Stomach (tissue), 8 donors: ENCODE measurements at regions not wholly inside any gene's neighbourhood (a gene's known extent, or its start where the extent isn't known, plus 50 kb on each side); places are given as distances from the start of the nearest gene placed in this dataset.

Experiments
- DNase-seq, 2 donors: peaks; one replicate each; pipeline versions ENCODE4 v3.0.0 to v3.0.0-alpha.2; 2013 to 2019
- H3K27ac ChIP-seq, 5 donors: fragments of 200-600 bp in 4 of 5; sonication (generic) in 4 of 5; one replicate each; pipeline ENCODE4 v1.5.1; 2013 to 2019; ENCODE audit warnings: mild to moderate bottlenecking in 1 of 5, moderate library complexity in 1 of 5
- H3K27me3 ChIP-seq, 3 donors: fragments of 200-600 bp; sonication (generic); one replicate each; pipeline ENCODE4 v1.5.1; 2017 to 2019; ENCODE audit warnings: mixed run types in 1 of 3
- H3K36me3 ChIP-seq, 4 donors: fragments of 200-600 bp; sonication (generic); 1 replicate in 3 of 4; 2 replicates in 1 of 4; pipeline ENCODE4 v1.5.1; 2016 to 2019
- H3K4me1 ChIP-seq, 4 donors: fragments of 200-600 bp; sonication (generic); one replicate each; pipeline ENCODE4 v1.5.1; 2016 to 2019
- H3K4me3 ChIP-seq, 4 donors: fragments of 200-600 bp; sonication (generic) in 3 of 4; one replicate each; pipeline ENCODE4 v1.5.1; 2016 to 2019; ENCODE audit warnings: mild to moderate bottlenecking in 1 of 4
- H3K9me3 ChIP-seq, 4 donors: fragments of 200-600 bp; sonication (generic); one replicate each; pipeline ENCODE4 v1.5.1; 2016 to 2019
- CTCF ChIP-seq, 7 experiments: fragments of 450-650 bp in 4 of 7; fragments of 200-600 bp in 3 of 7; sonication (generic) in 3 of 7; IDR thresholded peaks; one replicate each; pipeline ENCODE4 v1.5.1; 2016 to 2019; ENCODE audit warnings: antibody characterized with exemption in 7 of 7, control low read depth in 2 of 7, mild to moderate bottlenecking in 1 of 7
- EP300 ChIP-seq: sonication (generic); formaldehyde crosslinking; IDR thresholded peaks from one replicate; pipeline ENCODE4 v1.6.1; 2017; ENCODE audit warnings: antibody characterized with exemption
- POLR2A ChIP-seq, 4 donors: fragments of 450-650 bp; IDR thresholded peaks; one replicate each; pipeline ENCODE4 v1.6.1; 2016; ENCODE audit warnings: antibody characterized with exemption in 4 of 4, control low read depth in 2 of 4, mild to moderate bottlenecking in 1 of 4, moderate library complexity in 1 of 4
- POLR2AphosphoS5 ChIP-seq, 3 donors: sonication (generic); formaldehyde crosslinking; IDR thresholded peaks; one replicate each; pipeline ENCODE4 v1.6.1; 2016; ENCODE audit warnings: antibody characterized with exemption in 3 of 3
- WGBS, 5 donors: extraction: QIAGEN DNeasy Blood & Tissue Kit in 3 of 5; methylation state at CpG; one replicate each; pipeline versions ENCODE4 v1.1.5 to v1.1.7; 2013 to 2018; 5-methylcytosine and 5-hydroxymethylcytosine counted together
- intact Hi-C: fragments of 100-400 bp; cut with DNase I; formaldehyde crosslinking; loops from one replicate; pipeline ENCODE4 v1.15.1; 2023; ENCODE audit warnings: low total_unique reads
- donor health status: healthy with polysubstance abuse.
- donor health status: Bipolar disorder and iron deficiency.
- donor health status: healthy.

GRCh38 chr7:57245206-57245605 is 113.0 kb upstream of the ZNF479 start:
- TF ChIP-seq EP300 = no peak
- TF ChIP-seq POLR2A (IDR thresholded peaks at IDR 0.05) = no peak
- no peak for TF ChIP-seq POLR2AphosphoS5 (IDR thresholded peaks at IDR 0.05)
- no peak for TF ChIP-seq CTCF (IDR thresholded peaks at IDR 0.05)
- intact Hi-C loops = no loop called here
- H3K27me3 ChIP-seq = no peaks in the 10 kb centered on the region
- 61 to 76% (median 73%) methylated on average over 4 of the region's 4 CpGs for WGBS, 5 donors
- no peak for DNase-seq
- H3K4me3 ChIP-seq = no peak overlapping the region
- H3K4me1 ChIP-seq = no peaks in the 10 kb centered on the region
- H3K27ac ChIP-seq = no peak overlapping the region
- no peaks in the 10 kb centered on the region for H3K36me3 ChIP-seq
- H3K9me3 ChIP-seq = peaks cover 14 to 100% (median 79%) of the 10 kb centered on the region in 4 donors

GRCh38 chr7:57250801-57251200 is 118.6 kb upstream of the ZNF479 start:
- TF ChIP-seq POLR2AphosphoS5 (IDR thresholded peaks at IDR 0.05) (no peak), CTCF (IDR thresholded peaks at IDR 0.05) (no peak), POLR2A (IDR thresholded peaks at IDR 0.05) (no peak), EP300 (no peak)
- 18 to 26% (median 22%) methylated on average over 2 of the region's 2 CpGs for WGBS, 5 donors
- Histone ChIP-seq H3K27me3 (no peaks in the 10 kb centered on the region), H3K4me3 (no peak overlapping the region), H3K27ac (no peak overlapping the region), H3K9me3 (peaks cover 0 to 78% (median 48%) of the 10 kb centered on the region in 4 donors), H3K4me1 (no peaks in the 10 kb centered on the region), H3K36me3 (no peaks in the 10 kb centered on the region)
- DNase-seq = peak in 1 of 2 donors; percentile 4
- intact Hi-C loops = no loop called here

GRCh38 chr7:57256637-57257375 is 124.6 kb upstream of the ZNF479 start:
- H3K36me3 ChIP-seq = no peaks in the 10 kb centered on the region
- DNase-seq = no peak
- WGBS, 5 donors = 87 to 91% (median 88%) methylated on average over 44 of the region's 44 CpGs
- intact Hi-C loops = no loop called here
- TF ChIP-seq CTCF (IDR thresholded peaks at IDR 0.05) = no peak
- H3K9me3 ChIP-seq = peaks cover 0 to 74% (median 63%) of the 10 kb centered on the region in 4 donors
- H3K4me1 ChIP-seq = no peaks in the 10 kb centered on the region
- no peak overlapping the region for H3K4me3 ChIP-seq
- no peaks in the 10 kb centered on the region for H3K27me3 ChIP-seq
- H3K27ac ChIP-seq = no peak overlapping the region

GRCh38 chr7:57274535-57275283 is 142.5 kb upstream of the ZNF479 start:
- H3K36me3 ChIP-seq = no peaks in the 10 kb centered on the region
- no peak overlapping the region for H3K27ac ChIP-seq
- H3K4me3 ChIP-seq = no peak overlapping the region
- WGBS, 5 donors = 31 to 60% (median 43%) methylated on average over 1 of the region's 1 CpG
- intact Hi-C loops = no loop called here
- no peak for DNase-seq
- no peaks in the 10 kb centered on the region for H3K27me3 ChIP-seq
- no peaks in the 10 kb centered on the region for H3K4me1 ChIP-seq
- H3K9me3 ChIP-seq = peaks cover 16 to 97% (median 84%) of the 10 kb centered on the region in 4 donors
- TF ChIP-seq EP300 (no peak), POLR2AphosphoS5 (IDR thresholded peaks at IDR 0.05) (no peak), POLR2A (IDR thresholded peaks at IDR 0.05) (no peak), CTCF (IDR thresholded peaks at IDR 0.05) (no peak)
